HG03521 (cell line): ENCODE measurements at regions not wholly inside any gene's neighbourhood (a gene's known extent, or its start where the extent isn't known, plus 50 kb on each side); places are given as distances from the start of the nearest gene placed in this dataset.
"Not testable (repeated sequence)": the region's sequence is repeated elsewhere in the genome, so short reads cannot be mapped to it uniquely, and the experiment has no call there.

ENCODE experiments used
- ATAC-seq: cut with Tn5 transposase; IDR thresholded peaks from one replicate; pipeline ENCODE4 v1.9.1; 2021; ENCODE audit warnings: mild to moderate bottlenecking, moderate library complexity; ENCODE audit not compliant: unreplicated experiment

DNA sequence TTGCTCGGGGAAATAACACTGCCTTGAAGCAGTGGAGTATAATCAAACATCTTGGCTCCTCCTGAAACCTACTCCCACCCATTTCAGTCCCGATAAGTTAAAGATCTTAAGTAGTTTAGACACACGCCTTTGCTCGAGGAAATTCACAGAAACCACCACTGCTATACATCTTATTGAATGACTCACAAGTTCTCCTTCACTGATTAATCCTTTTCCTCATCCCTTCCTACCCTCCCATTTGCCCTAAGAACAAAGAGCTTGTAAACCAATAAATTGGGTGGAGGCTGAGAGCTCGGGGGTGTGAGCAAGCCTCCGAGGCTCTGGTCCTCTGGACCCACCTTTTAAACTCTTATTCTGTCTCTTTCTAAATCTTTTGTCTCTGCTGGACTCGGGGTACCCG, 86.5 kb downstream of the XCL2 start:
- ATAC-seq: not testable (repeated sequence)

DNA sequence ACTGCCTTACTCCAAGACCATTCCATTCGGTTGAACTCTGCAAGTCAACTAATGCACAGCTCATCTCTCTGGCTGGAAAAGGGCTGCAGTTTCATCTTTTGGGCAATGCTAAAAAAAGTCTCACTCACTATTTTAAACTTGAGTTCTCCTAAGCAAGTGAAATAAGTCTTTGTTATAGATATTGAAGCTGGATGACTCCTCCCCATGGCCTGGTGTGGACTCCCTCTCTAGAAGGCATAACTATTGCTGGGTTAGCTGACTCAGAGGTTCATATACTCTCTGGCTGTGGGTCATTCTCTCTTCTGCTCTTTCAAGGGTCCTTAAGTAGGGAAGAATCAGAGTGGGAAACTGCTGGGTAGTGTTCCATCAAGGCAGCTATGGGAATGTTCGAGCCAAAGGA, 88.0 kb downstream of the XCL2 start:
- ATAC-seq: no peak

DNA sequence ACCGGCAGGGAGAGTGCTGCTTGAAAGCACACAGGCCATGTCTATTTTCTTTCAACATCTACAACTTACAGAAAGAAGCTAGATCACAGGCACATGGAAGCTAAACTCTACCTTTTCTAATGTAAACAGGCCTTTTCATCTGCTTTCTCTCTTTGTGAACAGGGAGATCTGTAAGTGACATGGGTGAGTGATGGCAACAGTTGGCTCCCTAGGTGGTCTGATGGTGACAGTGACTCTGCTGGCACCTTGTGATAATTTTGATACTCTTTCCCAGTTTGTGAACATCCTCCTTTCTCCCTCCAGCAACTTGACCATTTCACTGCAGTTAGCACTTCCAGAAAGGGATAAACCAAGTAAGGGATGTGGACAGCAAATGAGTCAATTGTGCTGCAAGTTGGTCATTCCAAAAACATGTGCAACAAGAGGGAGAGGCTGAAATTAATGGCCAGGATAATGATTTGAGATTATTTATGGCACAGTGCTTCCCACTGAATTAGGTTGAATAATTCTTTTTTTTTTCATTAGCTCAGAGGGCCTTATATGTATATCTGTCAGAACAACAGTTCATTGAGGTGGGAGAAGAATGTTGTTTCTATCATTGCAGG, 89.5 kb downstream of the XCL2 start:
- no peak for ATAC-seq

DNA sequence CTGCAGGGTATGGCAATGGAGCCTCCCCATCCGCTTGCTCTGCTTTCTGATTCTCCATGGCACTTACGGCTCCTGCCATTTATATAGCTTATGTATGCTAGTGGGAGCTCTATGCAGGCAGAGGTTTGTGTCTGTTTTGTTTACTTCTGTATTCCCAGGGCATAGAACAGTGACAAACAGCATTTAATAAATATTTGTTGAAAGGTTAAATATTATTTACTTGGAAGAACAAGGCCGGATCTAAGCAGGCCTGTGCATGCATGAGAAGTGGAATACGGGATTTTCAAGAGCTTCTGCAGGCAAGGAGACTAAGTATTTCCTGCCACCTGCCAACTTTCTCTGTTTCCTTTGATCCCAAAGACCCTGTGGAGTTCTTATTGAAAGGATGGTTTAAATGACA, 90.7 kb downstream of the XCL2 start:
- no peak for ATAC-seq

DNA sequence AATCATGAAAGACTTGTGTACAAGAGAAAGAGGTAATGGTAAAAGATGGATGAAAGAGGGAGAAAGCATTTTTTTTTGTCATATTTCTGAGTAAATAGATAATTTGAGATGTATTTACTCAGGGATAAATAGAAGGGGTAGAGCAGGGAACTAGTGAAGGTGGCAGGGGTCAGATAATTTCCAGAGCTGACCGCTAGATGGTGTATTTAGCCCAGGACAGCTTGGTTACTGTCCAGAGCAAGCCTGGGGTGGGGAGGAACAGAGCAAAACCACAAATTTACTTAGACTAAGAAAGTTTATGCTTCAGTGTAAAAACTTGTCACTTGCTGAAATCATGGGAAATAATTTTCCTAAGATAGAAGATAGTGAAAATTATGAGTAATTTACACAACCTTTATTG, 91.5 kb downstream of the XCL2 start:
- ATAC-seq: no peak

DNA sequence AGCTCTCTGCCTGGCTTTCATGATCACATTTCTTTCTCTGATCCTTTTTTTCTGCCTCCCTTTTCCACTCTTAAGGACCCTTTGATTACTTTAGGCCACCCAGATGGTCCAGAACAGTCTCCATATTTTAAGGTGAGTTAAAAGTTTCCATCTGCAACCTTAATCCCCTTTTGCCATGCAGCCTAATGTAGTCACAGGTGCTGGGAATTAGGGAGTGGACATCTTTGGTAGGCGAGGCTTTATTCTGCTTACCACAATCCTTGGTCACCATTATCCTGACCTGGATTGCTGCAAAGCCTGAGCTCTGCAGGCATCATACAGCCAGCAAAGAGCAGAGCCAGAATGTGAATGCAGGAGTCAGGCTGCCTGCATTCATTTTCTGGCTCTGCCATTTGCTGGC, 95.9 kb downstream of the XCL2 start:
- no peak for ATAC-seq

DNA sequence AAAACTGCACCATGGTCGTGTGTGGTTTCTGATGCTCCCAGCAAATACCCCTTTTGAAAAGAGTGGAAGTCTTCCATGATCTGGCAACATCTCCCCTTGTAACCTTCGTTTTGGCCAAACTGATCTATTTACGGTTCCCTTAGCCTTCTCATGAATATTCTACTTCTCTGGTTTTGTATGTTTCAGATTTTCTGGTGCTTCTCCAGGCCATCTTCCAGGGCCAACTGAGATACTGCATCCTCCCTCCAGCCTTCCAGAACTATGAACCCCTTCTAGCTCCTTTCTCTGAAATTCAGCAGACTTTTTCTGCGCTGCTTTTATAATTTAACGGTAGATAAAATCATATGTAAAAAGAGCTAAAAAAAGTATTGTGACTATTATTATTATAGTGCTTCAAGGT, 97.7 kb downstream of the XCL2 start:
- no peak for ATAC-seq

DNA sequence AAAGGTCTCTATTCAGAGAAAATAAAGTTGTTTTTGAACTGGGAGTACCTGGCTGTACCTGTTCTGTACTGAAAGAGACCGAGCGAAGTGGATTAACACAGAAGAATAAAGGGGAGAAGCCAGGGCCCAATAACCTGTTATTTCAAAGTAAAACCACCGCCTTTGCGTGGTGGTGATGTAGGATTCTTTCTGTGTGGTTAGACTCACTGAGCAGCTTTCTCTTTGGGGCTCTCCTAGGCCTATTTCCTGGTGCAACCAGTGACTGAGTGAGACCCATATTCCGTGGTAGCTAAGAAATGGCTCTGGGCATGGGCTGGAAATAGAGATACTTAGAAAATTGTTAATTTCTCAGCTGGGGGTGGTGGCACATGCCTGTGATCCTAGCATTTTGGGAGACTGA, 99.9 kb downstream of the XCL2 start:
- no peak for ATAC-seq

DNA sequence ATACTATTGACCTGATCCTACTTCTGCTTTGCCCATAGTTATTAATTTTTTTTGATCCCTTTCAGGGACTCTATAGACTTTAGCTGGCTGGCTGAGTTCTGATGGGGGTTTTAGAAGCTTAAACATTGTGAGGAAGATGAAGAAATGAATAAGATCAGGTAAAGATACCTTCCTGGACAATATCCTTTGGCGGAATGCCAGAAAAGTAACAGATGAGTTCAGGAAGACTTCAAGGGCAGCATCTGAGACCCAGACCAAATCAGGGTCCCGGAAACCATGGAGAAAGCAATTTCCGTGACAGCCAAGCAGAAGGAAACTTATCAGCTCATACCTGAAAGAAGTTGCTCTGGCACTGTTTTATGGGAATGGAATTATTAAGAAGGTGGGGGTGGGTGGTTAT, 100.4 kb downstream of the XCL2 start:
- ATAC-seq: no peak

DNA sequence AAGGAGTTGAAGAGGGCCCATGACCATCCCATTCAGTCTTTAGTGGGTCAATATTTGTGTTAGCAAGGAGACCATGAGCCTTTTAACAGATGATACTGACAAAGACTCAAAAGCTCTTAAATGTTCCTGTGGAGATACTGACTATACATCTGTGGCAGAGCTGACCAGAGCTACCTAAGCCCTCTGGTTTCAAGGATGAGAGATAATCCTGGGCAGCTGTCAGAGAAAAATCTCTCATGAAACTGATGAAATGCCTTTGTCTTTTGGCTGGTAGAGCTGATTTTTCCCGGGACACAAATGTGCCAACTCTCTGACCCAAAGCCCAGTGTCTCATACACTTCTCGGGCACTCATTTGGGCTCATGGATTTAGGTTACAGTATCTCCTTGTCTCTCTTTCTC, 100.9 kb downstream of the XCL2 start:
- ATAC-seq: no peak

DNA sequence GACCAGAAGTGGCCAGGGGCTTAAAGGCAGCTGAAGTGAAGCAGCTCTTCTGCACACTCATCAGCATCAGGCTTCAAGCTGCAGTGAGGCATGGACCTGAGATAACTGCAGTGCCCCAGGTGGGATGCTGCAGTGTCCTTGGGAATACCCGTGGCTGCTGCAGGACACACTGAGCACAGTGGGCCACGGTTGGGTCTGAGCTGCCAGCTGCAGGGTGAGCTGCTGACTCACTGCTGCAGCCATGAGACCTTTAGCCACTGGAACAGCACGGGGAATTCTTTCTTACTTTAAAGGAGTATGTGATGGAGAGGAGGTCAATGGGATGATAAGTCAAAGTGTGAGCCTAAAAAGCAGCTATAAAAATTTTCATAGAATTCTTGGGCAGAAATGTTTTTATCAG, 102.1 kb downstream of the XCL2 start:
- ATAC-seq: no peak

DNA sequence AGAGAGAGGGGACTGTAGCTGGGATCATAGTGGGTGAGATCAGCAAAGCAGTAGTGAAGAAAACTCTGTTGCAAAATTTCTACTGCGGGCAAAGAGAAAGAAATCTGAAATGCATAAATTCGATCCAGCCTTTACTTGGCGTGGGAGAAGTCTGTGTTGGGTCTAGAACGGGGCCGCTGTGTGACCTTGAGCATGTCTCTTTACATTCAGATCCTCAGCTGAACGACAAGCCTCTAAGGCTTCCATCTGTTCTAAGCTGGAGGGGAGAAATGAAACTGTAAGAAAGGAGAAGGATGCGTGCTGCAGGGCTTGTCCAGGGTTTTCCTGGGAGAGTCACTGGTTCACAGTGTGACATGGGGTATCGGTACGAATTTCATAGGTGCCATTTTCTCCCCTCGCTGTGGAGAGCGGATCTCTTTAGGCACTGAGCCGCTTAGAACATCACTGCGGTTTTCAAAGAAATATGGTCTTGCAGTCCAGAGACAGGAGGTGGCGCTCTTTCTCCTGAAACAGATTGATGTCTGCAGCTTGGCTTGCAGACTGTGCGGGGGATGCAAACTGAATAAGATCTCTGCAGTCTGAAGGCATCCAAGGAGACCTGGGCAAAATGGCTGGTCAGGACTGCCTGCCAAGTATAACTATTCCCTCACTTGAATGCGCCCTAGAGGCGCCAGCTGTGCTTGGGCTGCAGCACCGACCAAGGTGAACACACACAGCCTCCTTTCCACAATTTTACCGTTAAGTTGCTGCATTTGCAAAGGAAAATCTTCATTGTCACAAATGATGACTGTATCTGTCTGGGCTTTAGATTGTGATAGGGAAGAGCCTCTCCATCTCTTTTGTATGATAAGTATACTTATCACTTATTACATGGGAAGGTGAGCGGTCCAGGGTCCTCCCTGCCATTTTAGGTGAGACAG, 104.1 kb downstream of the XCL2 start:
- ATAC-seq: peak; percentile 76

DNA sequence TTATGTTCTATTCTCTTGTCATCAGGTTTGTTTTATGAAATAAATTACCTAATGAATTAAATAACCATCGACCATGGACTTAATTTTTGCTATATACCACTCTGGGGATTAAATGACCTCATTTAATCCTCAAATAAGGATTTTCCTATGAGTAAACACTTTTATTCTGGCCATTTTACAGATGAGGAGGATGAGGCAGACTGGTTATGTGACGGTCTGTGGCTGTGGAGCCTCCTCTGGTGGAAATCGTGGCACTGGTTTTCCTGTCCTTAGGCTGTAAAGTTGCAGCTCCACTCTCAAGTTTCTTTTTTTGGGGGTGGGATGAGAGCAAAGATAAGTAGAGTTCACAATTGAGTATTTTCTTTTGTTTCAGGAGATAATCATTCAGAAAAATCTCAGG, 105.2 kb downstream of the XCL2 start:
- no peak for ATAC-seq

DNA sequence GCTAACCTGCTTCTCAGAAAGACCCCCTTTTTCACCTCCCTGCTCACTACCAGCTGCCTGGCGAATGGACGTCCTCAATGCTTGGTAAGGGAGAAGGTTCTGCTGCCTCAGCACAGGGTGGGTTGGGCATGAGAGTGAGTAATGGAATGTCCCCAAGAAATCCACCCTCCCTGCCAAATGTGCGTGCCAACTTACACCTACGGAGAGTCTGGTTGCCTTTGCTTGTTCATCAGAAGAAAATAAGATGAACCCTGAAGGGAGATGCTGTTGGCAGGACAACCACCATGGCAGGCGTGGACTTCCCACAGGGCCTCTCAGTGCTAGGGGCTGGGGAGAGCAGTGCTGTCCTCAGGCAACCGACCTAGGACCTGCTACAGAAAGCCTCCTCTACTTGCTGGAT, 106.0 kb downstream of the XCL2 start:
- ATAC-seq: no peak

DNA sequence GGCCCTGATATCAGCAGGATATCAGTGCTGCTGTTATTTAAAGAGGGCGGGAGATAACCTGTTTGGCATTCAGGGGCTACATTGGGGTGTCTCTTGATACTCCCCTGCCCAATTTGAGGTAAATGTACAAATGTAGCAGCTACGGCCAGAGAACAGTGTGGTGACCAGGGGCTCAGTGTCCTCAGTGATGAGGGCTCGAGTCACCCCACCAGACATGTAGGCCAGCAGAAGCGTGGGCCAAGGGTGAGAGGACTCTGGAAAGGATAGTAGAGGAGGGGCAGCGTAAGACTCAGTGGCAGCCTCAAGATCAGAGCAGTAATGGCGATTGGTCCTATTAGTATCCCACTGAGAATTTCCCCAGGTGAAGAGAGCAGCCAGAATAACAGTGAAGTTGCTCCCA, 108.4 kb downstream of the XCL2 start:
- ATAC-seq: no peak

DNA sequence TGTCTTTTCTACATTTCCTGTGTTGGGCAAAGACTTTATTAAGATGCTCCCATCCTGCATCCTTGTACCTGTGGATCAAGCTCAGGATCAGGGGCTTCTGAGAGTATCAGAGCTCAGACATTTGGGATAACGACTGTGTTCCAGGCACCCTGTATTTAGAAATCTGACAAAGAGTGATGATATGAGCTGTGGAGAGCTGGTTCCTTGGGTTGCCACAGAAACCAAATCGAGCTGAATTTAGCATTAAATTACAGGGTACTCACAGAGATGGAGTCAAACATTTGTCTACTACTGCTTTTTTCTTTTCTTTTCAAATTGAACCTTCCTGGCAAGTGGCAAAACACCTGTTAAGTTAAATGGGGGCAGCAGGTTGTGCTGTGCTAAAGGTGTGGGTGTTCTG, 110.6 kb downstream of the XCL2 start:
- no peak for ATAC-seq

DNA sequence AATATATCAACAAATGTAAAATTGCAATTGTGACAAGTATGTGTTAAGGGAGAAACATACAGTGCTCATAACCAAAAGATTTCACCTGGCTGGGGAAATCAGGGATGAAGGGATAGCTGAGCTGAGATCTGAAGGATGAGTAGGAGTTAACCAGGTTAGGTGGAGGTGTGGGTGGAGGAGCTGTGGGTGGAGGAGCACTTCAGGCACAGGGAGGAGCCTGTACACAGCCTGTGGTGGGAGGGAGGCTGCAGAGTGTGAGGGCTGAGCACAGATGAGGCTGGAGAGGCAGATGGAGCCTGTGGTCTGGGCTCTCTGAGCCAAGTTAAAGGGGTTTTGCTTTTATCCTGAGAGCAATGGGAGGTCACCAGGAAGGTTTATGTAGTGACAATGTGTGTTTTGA, 111.9 kb downstream of the XCL2 start:
- ATAC-seq: no peak

DNA sequence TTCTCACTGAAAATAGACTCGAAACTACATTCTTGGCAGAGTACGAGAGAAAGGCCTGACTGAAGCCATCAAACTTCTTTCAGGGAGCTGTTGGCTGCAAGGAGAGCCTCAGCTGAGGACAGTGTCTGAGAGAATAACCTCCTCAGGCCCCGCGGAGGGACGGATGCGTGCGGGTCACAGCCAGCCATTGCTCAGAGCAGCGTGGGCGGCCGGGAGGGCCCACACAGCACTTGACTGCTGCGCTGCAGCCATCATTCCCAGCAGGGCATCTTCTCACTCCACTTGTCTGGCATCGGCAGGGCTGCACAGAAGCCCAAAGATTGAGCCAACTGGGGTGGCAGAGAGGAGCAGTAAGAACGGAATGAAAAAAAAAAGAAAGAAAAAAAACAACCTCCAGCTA, 113.5 kb downstream of the XCL2 start:
- no peak for ATAC-seq

DNA sequence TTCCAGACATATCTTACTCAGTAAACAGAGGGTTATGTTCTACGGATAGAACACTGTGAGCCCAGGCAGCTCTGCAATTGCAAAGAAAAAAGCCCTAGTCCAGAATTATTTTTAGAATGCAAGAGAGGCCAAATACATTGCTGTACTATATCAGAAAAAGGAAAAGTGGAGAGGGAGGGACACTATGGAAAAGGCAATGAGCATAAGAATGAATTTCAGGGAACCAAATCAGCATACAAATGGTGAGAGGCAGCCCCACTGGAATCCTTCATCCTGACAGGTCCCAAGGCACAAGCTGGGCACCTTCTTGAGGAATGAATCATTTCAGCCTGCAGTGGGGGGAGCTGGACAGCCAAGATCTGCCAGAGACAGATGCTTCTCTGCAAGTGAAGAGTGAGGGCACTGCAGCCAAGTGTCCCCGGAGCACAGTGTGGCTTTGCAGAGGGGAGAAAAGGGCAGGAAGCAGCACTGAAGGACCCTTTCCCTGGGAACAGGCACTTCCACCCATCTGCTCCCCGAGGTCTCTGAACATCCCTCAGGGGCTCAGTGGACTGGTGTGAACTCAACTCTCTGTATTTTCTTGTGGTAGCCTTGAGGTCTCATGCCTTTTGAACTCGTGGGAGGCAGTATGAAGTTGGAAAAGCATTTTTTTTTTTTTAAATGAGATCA, 115.6 kb downstream of the XCL2 start:
- ATAC-seq: no peak

DNA sequence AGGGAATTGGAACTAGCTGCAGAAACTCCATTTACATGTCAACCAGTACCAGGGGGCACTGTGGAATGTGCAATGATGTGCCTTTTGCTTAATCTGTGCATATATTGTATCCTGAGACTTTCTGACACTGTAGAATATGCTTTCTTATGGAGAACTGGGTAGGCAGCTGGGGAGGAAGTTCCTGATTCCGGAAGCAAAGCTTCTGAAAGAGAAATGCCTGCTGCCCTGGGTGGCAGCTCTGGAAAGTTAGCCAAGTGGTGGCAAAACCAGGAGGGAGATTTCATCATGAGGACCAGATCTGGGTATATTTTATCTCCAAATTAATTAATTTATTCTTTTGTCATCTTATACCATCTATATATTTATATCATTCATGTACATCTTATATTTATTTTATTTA, 116.7 kb downstream of the XCL2 start:
- no peak for ATAC-seq

DNA sequence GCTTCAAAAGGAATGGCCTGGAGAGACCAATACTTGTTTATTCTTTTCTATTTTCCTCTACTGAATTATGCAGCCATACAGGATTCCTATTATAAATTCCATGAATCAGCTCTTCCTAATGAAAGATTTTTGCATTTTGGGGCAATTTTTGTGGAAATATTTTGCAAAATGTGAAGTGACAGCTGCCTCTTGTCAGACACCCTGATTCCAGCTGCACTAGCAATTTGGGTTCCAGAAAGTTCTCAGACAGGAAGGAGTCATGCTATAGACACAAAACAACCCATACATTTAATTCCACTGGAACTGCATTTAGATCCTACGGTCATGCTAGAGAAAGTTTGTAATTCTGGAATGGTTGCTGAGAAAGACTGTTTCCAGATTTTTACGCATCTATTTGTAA, 119.5 kb downstream of the XCL2 start:
- no peak for ATAC-seq

DNA sequence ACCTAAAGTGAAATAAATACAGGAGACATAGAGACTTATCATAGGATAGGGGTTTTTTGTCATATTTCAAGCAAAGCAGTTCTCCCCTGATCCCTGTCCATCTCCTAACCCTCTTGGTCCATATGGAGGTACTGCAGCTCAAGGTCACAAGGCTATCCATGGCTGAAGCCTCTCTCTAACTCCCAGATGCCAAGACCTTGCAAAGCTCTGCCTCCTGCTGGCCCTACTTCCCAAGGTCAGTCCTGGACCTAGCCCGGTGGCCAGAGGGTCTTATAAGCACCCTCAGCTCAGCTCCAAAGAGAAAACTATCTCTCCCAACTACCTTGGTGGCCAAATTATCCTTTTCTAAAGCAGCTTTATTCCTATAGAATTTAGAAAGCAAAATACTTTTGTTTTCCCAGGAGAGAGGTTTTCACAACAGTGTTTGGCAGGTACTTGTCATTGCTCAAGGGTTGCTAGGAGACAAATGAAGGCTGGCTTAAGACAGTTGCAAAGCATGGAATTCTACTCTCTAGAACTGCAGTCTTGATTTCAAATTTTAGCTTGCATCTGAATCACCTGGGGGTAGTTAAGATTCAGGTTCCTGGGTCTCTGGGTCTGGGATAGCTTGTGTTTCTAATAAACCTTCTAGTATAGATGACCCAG, 121.5 kb downstream of the XCL2 start:
- no peak for ATAC-seq
